ENCODE measurements at regions not wholly inside any gene's neighbourhood (a gene's known extent, or its start where the extent isn't known, plus 50 kb on each side); places are given as distances from the start of the nearest gene placed in this dataset.

DNA sequence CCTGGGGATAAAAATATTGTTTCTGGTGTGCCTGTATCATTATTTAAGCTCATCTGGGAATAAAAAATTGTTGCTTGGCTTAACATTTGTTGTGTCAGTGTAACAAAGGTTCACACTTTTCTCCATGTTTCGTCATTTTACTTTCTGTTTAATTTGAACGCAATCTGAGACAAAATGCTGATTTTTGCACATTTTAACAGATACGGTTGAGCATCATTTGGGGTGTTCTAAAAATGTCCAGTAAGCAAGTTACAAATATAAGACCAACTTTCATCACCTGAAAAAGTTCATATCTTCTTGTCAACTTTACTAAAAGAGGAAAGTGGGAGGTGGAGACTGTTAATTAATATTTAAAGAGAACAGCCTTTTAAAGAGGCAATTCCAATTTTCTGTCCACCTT lies 134.8 kb upstream of the CNTN4 start:
- TF ChIP-seq, protein P1, sequence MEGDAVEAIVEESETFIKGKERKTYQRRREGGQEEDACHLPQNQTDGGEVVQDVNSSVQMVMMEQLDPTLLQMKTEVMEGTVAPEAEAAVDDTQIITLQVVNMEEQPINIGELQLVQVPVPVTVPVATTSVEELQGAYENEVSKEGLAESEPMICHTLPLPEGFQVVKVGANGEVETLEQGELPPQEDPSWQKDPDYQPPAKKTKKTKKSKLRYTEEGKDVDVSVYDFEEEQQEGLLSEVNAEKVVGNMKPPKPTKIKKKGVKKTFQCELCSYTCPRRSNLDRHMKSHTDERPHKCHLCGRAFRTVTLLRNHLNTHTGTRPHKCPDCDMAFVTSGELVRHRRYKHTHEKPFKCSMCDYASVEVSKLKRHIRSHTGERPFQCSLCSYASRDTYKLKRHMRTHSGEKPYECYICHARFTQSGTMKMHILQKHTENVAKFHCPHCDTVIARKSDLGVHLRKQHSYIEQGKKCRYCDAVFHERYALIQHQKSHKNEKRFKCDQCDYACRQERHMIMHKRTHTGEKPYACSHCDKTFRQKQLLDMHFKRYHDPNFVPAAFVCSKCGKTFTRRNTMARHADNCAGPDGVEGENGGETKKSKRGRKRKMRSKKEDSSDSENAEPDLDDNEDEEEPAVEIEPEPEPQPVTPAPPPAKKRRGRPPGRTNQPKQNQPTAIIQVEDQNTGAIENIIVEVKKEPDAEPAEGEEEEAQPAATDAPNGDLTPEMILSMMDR (conservative IDR thresholded peaks at IDR 0.05): no peak
- H3K27me3 Mint-ChIP-seq (ENCODE audit: low read depth): peaks cover 9% of the 10 kb centered on the region
- H3K4me3 Mint-ChIP-seq: no peak overlapping the region
- peaks cover 3% of the 10 kb centered on the region for H3K4me1 Mint-ChIP-seq
- H3K36me3 Mint-ChIP-seq (ENCODE audit: low read depth): no peaks in the 10 kb centered on the region
- H3K27ac Mint-ChIP-seq (ENCODE audit: unreplicated experiment): no peak overlapping the region
- DNase-seq (ENCODE audit: low read depth, low spot score): no peak
- H3K9me3 Mint-ChIP-seq: no peaks in the 10 kb centered on the region

DNA sequence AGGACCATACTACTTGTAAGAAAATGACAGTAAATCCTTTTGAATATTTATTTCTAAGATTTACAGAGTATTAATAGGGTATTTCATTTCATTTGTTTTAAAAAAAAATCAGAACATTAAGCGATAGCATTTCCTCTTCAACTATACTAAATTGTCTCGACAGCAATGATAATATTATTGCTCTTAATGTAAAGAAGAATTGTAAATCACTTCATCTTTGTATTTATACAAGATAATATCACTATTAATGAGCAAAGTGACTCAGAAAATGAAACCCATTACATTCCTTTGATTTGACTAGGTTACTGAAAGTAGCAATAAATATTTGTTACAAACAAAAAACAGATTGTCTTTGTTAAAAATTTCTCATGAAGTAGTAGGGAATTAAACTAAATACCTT lies 131.1 kb upstream of the CNTN4 start:
- no peak overlapping the region for H3K4me3 Mint-ChIP-seq
- DNase-seq (ENCODE audit: low read depth, low spot score): no peak
- H3K9me3 Mint-ChIP-seq: no peaks in the 10 kb centered on the region
- TF ChIP-seq, protein P1 (conservative IDR thresholded peaks at IDR 0.05): no peak
- H3K4me1 Mint-ChIP-seq: peaks cover 3% of the 10 kb centered on the region
- no peaks in the 10 kb centered on the region for H3K27me3 Mint-ChIP-seq (ENCODE audit: low read depth)
- H3K36me3 Mint-ChIP-seq (ENCODE audit: low read depth): no peaks in the 10 kb centered on the region
- H3K27ac Mint-ChIP-seq (ENCODE audit: unreplicated experiment): no peak overlapping the region

DNA sequence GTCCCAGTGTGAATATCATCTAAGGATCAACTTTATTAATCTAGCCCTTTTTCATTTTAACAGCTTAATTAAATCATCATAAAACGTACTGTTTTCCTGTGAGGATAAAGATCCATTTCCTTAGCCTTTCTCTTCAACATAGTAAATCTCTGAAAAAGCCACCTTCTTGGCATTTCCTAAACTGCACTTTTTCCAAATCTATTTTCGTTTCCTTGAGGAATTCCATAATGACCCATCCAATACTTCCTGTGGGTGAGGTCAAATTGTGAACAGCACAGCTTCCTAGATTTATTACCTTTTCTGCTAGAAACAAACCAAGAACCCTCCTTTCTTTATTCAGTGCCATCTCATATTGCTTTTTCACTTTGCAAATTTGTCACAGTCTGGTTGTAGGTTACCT lies 129.4 kb upstream of the CNTN4 start:
- no peak overlapping the region for H3K27ac Mint-ChIP-seq (ENCODE audit: unreplicated experiment)
- H3K9me3 Mint-ChIP-seq: no peaks in the 10 kb centered on the region
- no peak for DNase-seq (ENCODE audit: low read depth, low spot score)
- TF ChIP-seq, protein P1 (conservative IDR thresholded peaks at IDR 0.05): no peak
- no peaks in the 10 kb centered on the region for H3K36me3 Mint-ChIP-seq (ENCODE audit: low read depth)
- H3K4me3 Mint-ChIP-seq: no peak overlapping the region
- H3K4me1 Mint-ChIP-seq: peaks cover 2% of the 10 kb centered on the region
- no peaks in the 10 kb centered on the region for H3K27me3 Mint-ChIP-seq (ENCODE audit: low read depth)

DNA sequence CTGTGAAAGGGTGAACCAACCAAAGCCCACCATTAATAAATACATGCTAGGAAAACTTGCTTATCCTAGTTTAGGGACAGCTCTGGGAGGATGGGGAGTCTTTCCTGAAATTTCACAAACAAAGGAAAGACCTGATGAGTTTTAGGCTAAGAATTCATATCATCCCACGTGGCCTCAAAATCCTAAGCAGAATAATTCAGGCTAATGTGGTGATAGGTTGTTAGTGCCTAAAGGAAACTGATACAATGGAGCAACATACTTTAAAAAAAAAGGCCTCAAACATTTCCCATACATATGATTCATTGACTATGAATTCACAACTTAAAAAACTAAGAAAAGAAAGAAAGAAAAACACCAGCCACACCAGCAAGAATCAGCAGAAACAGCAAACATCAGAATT lies 126.9 kb upstream of the CNTN4 start:
- Mint-ChIP-seq H3K36me3 (ENCODE audit: low read depth) (no peaks in the 10 kb centered on the region), H3K27me3 (ENCODE audit: low read depth) (peaks cover 5% of the 10 kb centered on the region), H3K4me1 (no peaks in the 10 kb centered on the region), H3K27ac (ENCODE audit: unreplicated experiment) (no peak overlapping the region), H3K9me3 (no peaks in the 10 kb centered on the region), H3K4me3 (no peak overlapping the region)
- TF ChIP-seq, protein P1 (conservative IDR thresholded peaks at IDR 0.05): no peak
- DNase-seq (ENCODE audit: low read depth, low spot score): no peak

DNA sequence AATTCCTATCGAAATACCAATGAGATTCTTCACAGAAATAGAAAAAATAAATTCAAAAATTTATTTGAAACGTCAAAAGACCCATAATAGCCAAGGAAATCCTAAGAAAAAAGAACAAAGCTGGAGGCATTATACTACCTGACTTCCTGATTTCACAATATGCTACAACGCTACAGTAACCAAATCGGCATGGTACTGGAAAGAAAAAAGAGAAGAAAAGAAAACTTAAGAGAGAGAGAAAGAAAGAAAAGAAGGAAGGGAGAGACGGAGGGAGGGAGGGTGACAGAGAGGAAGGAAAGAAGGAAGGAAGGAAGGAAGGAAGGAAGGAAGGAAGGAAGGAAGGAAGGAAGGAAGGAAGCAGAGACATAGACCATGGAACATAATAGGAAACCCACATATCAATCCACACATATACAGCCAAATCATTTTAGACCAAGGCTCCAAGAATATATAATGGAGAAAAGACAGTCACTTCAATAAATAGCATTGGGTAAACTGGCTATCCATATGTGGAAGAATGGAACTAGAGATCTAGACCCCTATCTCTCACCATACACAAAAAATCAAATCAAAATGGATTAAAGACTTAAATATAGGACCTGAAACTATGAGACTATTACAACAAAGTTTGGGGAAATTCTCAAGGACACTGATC lies 118.6 kb upstream of the CNTN4 start:
- TF ChIP-seq, protein P1 (conservative IDR thresholded peaks at IDR 0.05): no peak
- DNase-seq (ENCODE audit: low read depth, low spot score): no peak
- H3K4me1 Mint-ChIP-seq: no peaks in the 10 kb centered on the region
- H3K36me3 Mint-ChIP-seq (ENCODE audit: low read depth): no peaks in the 10 kb centered on the region
- peaks cover 8% of the 10 kb centered on the region for H3K27me3 Mint-ChIP-seq (ENCODE audit: low read depth)
- peaks cover 5% of the 10 kb centered on the region for H3K9me3 Mint-ChIP-seq
- no peak overlapping the region for H3K27ac Mint-ChIP-seq (ENCODE audit: unreplicated experiment)
- no peak overlapping the region for H3K4me3 Mint-ChIP-seq

Data from neural crest cell (in vitro differentiated cells).